Naive thymus-derived CD4-positive, alpha-beta T cell (primary cell): ENCODE measurements at regions not wholly inside any gene's neighbourhood (a gene's known extent, or its start where the extent isn't known, plus 50 kb on each side); places are given as distances from the start of the nearest gene placed in this dataset.
"Not testable (repeated sequence)": the region's sequence is repeated elsewhere in the genome, so short reads cannot be mapped to it uniquely, and the experiment has no call there.

Experiments used
- ATAC-seq: fragments of 150-1000 bp; cut with Tn5 transposase; 2 replicates; pipeline ENCODE4 v1.10.0; 2021; ENCODE audit warnings: mild to moderate bottlenecking, moderate library complexity
- CTCF ChIA-PET: fragments of 350-600 bp; sonication (Branson Sonifier 250); formaldehyde crosslinking; loops from one replicate; lab custom pipeline; 2021; ENCODE audit warnings: antibody characterized with exemption; lab: Charles Lee
- POLR2A ChIA-PET: fragments of 350-600 bp; sonication (Branson Sonifier 250); formaldehyde crosslinking; loops from one replicate; lab custom pipeline; 2021; ENCODE audit warnings: antibody characterized with exemption, inconsistent platforms; lab: Charles Lee
- DNase-seq, 9 donors: peaks; one replicate each; pipeline versions ENCODE4 v3.0.0 to v3.0.0-alpha.2; 2020 to 2022; ENCODE audit warnings: mixed read lengths in 1 of 9
- H3K27ac ChIP-seq: one replicate; pipeline ENCODE4 v1.7.0; 2013; ENCODE audit warnings: mild to moderate bottlenecking, low read depth, low read length, moderate library complexity
- H3K27me3 ChIP-seq, 2 donors: one replicate each; pipeline ENCODE4 v1.7.0; 2013; ENCODE audit warnings: low read length in 2 of 2, mild to moderate bottlenecking in 2 of 2, moderate library complexity in 2 of 2; ENCODE audit not compliant: control insufficient read depth in 2 of 2, insufficient read depth in 2 of 2
- H3K36me3 ChIP-seq, 3 experiments: 1 replicate in 2 of 3; 2 replicates in 1 of 3; pipeline ENCODE4 v1.7.0; 2013; ENCODE audit warnings: low read length in 3 of 3, mild to moderate bottlenecking in 3 of 3, moderate library complexity in 1 of 3; ENCODE audit not compliant: insufficient read depth in 3 of 3, control insufficient read depth in 2 of 3
- H3K4me1 ChIP-seq, 2 donors: one replicate each; pipeline ENCODE4 v1.7.0; 2013; ENCODE audit warnings: low read length in 2 of 2, mild to moderate bottlenecking in 2 of 2, moderate library complexity in 1 of 2; ENCODE audit not compliant: control insufficient read depth in 2 of 2, insufficient read depth in 2 of 2
- H3K4me3 ChIP-seq: 2 replicates; pipeline ENCODE4 v1.7.0; 2013; ENCODE audit warnings: mild to moderate bottlenecking, low read length
- H3K9me3 ChIP-seq, 3 experiments: 1 replicate in 2 of 3; 2 replicates in 1 of 3; pipeline ENCODE4 v1.7.0; 2013; ENCODE audit warnings: low read length in 3 of 3; ENCODE audit not compliant: control insufficient read depth in 2 of 3
- H3K27ac Mint-ChIP-seq, 9 donors: one replicate each; pipeline ENCODE4 v1.8.0; 2020 to 2022; ENCODE audit warnings: mixed read lengths in 9 of 9, mild to moderate bottlenecking in 8 of 9, moderate library complexity in 5 of 9, inconsistent platforms in 2 of 9
- H3K27me3 Mint-ChIP-seq, 5 donors: one replicate each; pipeline ENCODE4 v1.8.0; 2021 to 2022; ENCODE audit warnings: mixed read lengths in 5 of 5, mild to moderate bottlenecking in 1 of 5
- H3K36me3 Mint-ChIP-seq, 5 donors: one replicate each; pipeline ENCODE4 v1.8.0; 2020 to 2022; ENCODE audit warnings: mixed read lengths in 5 of 5, mild to moderate bottlenecking in 3 of 5, inconsistent platforms in 1 of 5
- H3K4me1 Mint-ChIP-seq, 7 donors: one replicate each; pipeline ENCODE4 v1.8.0; 2020 to 2022; ENCODE audit warnings: mixed read lengths in 7 of 7, mild to moderate bottlenecking in 3 of 7, inconsistent platforms in 1 of 7
- H3K4me3 Mint-ChIP-seq, 10 donors: one replicate each; pipeline ENCODE4 v1.8.0; 2020 to 2022; ENCODE audit warnings: mild to moderate bottlenecking in 10 of 10, mixed read lengths in 10 of 10, moderate library complexity in 6 of 10, inconsistent platforms in 2 of 10
- H3K9me3 Mint-ChIP-seq, 11 donors: one replicate each; pipeline ENCODE4 v1.8.0; 2020 to 2022; ENCODE audit warnings: mixed read lengths in 11 of 11, mild to moderate bottlenecking in 4 of 11, inconsistent platforms in 1 of 11, moderate library complexity in 1 of 11
- intact Hi-C, 2 donors: fragments of 100-400 bp; cut with micrococcal nuclease; formaldehyde crosslinking; loops; one replicate each; pipeline ENCODE4 v1.15.1; 2023

GRCh38 chr11:67807896-67808295 lies 133.5 kb upstream of the ALDH3B2 start:
- H3K9me3 ChIP-seq, H3K27me3 ChIP-seq, ATAC-seq, H3K4me1 ChIP-seq, H3K36me3 Mint-ChIP-seq, POLR2A ChIA-PET, H3K27ac ChIP-seq, DNase-seq, H3K4me3 ChIP-seq, CTCF ChIA-PET, H3K9me3 Mint-ChIP-seq, H3K36me3 ChIP-seq: not testable (repeated sequence)
- peaks cover 3 to 20% (median 12%) of the 10 kb centered on the region in 7 donors for H3K4me1 Mint-ChIP-seq
- H3K27me3 Mint-ChIP-seq = peaks cover 0 to 33% (median 3%) of the 10 kb centered on the region in 5 donors
- H3K4me3 Mint-ChIP-seq = peak overlapping the region in 1 of 10 donors; percentile 48
- H3K27ac Mint-ChIP-seq = peak overlapping the region in 1 of 9 donors; percentile 17
- intact Hi-C loops = loop anchor here in 1 of 2 donors (5.0 to 10.0 kb wide), 3 partner anchors 314 to 1341 kb away; partner anchors contain the start of genes CHKA, PELI3 and POLD4

- H3K4me1 ChIP-seq, DNase-seq, H3K36me3 Mint-ChIP-seq, CTCF ChIA-PET, H3K36me3 ChIP-seq, ATAC-seq, H3K4me3 ChIP-seq, H3K9me3 ChIP-seq, H3K9me3 Mint-ChIP-seq, H3K27me3 ChIP-seq, POLR2A ChIA-PET: not testable (repeated sequence)
- H3K27me3 Mint-ChIP-seq = peaks cover 0 to 27% (median 0%) of the 10 kb centered on the region in 5 donors
- peak overlapping the region in 7 of 9 donors; percentile 11 to 99 (median 75) for H3K27ac Mint-ChIP-seq
- H3K4me1 Mint-ChIP-seq = peaks cover 3 to 20% (median 12%) of the 10 kb centered on the region in 7 donors
- H3K4me3 Mint-ChIP-seq = peak overlapping the region; percentile 81 to 98 (median 92)
- intact Hi-C loops = loop anchor here in 1 of 2 donors (5.0 to 10.0 kb wide), 3 partner anchors 316 to 1339 kb away; partner anchors contain the start of genes CHKA, PELI3 and POLD4
- H3K27ac ChIP-seq = peak overlapping the region; percentile 91
Measured at GRCh38 chr11:67806728-67807235, 132.4 kb upstream of the ALDH3B2 start.

GRCh38 chr11:67806183-67806582 lies 131.8 kb upstream of the ALDH3B2 start:
- H3K4me1 ChIP-seq, H3K27me3 ChIP-seq, H3K36me3 ChIP-seq, CTCF ChIA-PET, ATAC-seq, H3K9me3 Mint-ChIP-seq, H3K36me3 Mint-ChIP-seq, H3K9me3 ChIP-seq: not testable (repeated sequence)
- intact Hi-C loops = loop anchor here in 1 of 2 donors (5.0 to 10.0 kb wide), 3 partner anchors 316 to 1339 kb away; partner anchors contain the start of genes CHKA, PELI3 and POLD4
- Mint-ChIP-seq H3K27ac (peak overlapping the region; percentile 11 to 100 (median 98)), H3K4me3 (peak overlapping the region; percentile 82 to 98 (median 93)), H3K27me3 (peaks cover 0 to 21% (median 0%) of the 10 kb centered on the region in 5 donors), H3K4me1 (peaks cover 3 to 20% (median 12%) of the 10 kb centered on the region in 7 donors)
- DNase-seq = peak in 1 of 9 donors; percentile 7
- POLR2A ChIA-PET = interaction anchor here (0.6 kb wide), 1 partner anchor 299 kb away, joined by 3 read pairs; no protein-coding TSS in a partner anchor
- Histone ChIP-seq H3K27ac (peak overlapping the region; percentile 91), H3K4me3 (peak overlapping the region; percentile 54)

- H3K4me1 Mint-ChIP-seq = peaks cover 3 to 20% (median 12%) of the 10 kb centered on the region in 7 donors
Measured at GRCh38 chr11:67805253-67806126, 131.1 kb upstream of the ALDH3B2 start.

GRCh38 chr11:67804435-67805252 lies 130.2 kb upstream of the ALDH3B2 start:
- H3K9me3 ChIP-seq, CTCF ChIA-PET, ATAC-seq, POLR2A ChIA-PET, H3K9me3 Mint-ChIP-seq, H3K36me3 Mint-ChIP-seq, H3K36me3 ChIP-seq, H3K4me1 ChIP-seq, H3K27me3 ChIP-seq: not testable (repeated sequence)
- H3K27me3 Mint-ChIP-seq = peaks cover 0 to 16% (median 0%) of the 10 kb centered on the region in 5 donors
- Histone ChIP-seq H3K4me3 (peak overlapping the region; percentile 65), H3K27ac (peak overlapping the region; percentile 91)
- intact Hi-C loops = loop anchor here in 1 of 2 donors (1.0 to 10.0 kb wide), 9 partner anchors 174 to 1337 kb away; partner anchors contain the start of genes CDK2AP2, CHKA, KMT5B and PC
- H3K4me1 Mint-ChIP-seq = peaks cover 3 to 22% (median 12%) of the 10 kb centered on the region in 7 donors
- H3K27ac Mint-ChIP-seq = peak overlapping the region; percentile 52 to 99 (median 88)
- peak overlapping the region; percentile 82 to 98 (median 93) for H3K4me3 Mint-ChIP-seq
- peak in 3 of 9 donors; percentile 12 to 25 (median 14) for DNase-seq

More at GRCh38 chr11:67805253-67806126, 131.1 kb upstream of the ALDH3B2 start:
- CTCF ChIA-PET, H3K9me3 Mint-ChIP-seq, H3K27me3 ChIP-seq, H3K9me3 ChIP-seq, H3K4me1 ChIP-seq, H3K36me3 ChIP-seq, H3K36me3 Mint-ChIP-seq: not testable (repeated sequence)
- Mint-ChIP-seq H3K27ac (peak overlapping the region; percentile 85 to 100 (median 98)), H3K27me3 (peaks cover 0 to 18% (median 0%) of the 10 kb centered on the region in 5 donors), H3K4me3 (peak overlapping the region; percentile 82 to 98 (median 93))
- Histone ChIP-seq H3K4me3 (peak overlapping the region; percentile 65), H3K27ac (peak overlapping the region; percentile 91)
- DNase-seq (peak; percentile 93 to 99 (median 97)), ATAC-seq (peak; percentile 100)
- POLR2A ChIA-PET = interaction anchor here (0.6 kb wide), 1 partner anchor 298 kb away, joined by 3 read pairs; no protein-coding TSS in a partner anchor
- intact Hi-C loops = loop anchor here in 1 of 2 donors (1.0 to 10.0 kb wide), 9 partner anchors 175 to 1338 kb away; partner anchors contain the start of genes CDK2AP2, CHKA, KMT5B and PC

- intact Hi-C loops = loop anchor here in 1 of 2 donors (10.0 kb wide), 1 partner anchor 449 kb away; the partner anchor contains the start of gene POLD4
- H3K9me3 Mint-ChIP-seq, H3K27me3 ChIP-seq, H3K27ac ChIP-seq, DNase-seq, H3K4me3 ChIP-seq, H3K36me3 Mint-ChIP-seq, POLR2A ChIA-PET, CTCF ChIA-PET, H3K9me3 ChIP-seq, ATAC-seq, H3K4me1 ChIP-seq, H3K36me3 ChIP-seq, H3K27me3 Mint-ChIP-seq: not testable (repeated sequence)
- H3K27ac Mint-ChIP-seq = peak overlapping the region in 4 of 9 donors; percentile 38 to 73 (median 41)
- peak overlapping the region in 6 of 10 donors; percentile 7 to 82 (median 33) for H3K4me3 Mint-ChIP-seq
- peaks cover 4 to 24% (median 12%) of the 10 kb centered on the region in 7 donors for H3K4me1 Mint-ChIP-seq
Measured at GRCh38 chr11:67803519-67803918, 129.1 kb upstream of the ALDH3B2 start.
